H1 (cell line): ENCODE measurements at regions not wholly inside any gene's neighbourhood (a gene's known extent, or its start where the extent isn't known, plus 50 kb on each side); places are given as distances from the start of the nearest gene placed in this dataset.

Source experiments
- CTCF ChIA-PET: fragments of 300-600 bp; sonication (Branson Sonifier 250); formaldehyde crosslinking; loops from one replicate; lab custom pipeline; 2021; ENCODE audit not compliant: partially characterized antibody; lab: Charles Lee
- POLR2A ChIA-PET: fragments of 300-600 bp; sonication (Branson Sonifier 250); formaldehyde crosslinking; loops from one replicate; lab custom pipeline; 2021; ENCODE audit warnings: inconsistent platforms; ENCODE audit not compliant: partially characterized antibody; lab: Charles Lee
- DNase-seq, 2 experiments: peaks; one replicate each; pipeline versions ENCODE4 v3.0.0 to v3.0.0-alpha.2; 2010 to 2022; ENCODE audit warnings: low spot score in 2 of 2, low read depth in 1 of 2, mixed read lengths in 1 of 2
- FAIRE-seq: peaks from 2 replicates; lab custom pipeline; 2011; peaks lifted over from hg19 to GRCh38; lab: Jason Lieb, UNC
- H2AFZ ChIP-seq: 2 replicates; pipeline ENCODE4 v1.8.1; 2012; ENCODE audit warnings: low read length, inconsistent platforms
- H2AK5ac ChIP-seq: 2 replicates; pipeline ENCODE4 v1.6.1; 2013; ENCODE audit warnings: low read depth, low read length
- H2BK120ac ChIP-seq: replicated peaks from 2 replicates; pipeline ENCODE3; 2013; ENCODE audit warnings: low read depth, low read length, inconsistent platforms
- H2BK12ac ChIP-seq: 2 replicates; pipeline ENCODE4 v1.6.1; 2013; ENCODE audit warnings: low read depth, low read length
- H2BK15ac ChIP-seq: 2 replicates; pipeline ENCODE4 v1.6.1; 2013; ENCODE audit warnings: low read length
- H2BK20ac ChIP-seq: 2 replicates; pipeline ENCODE4 v1.6.1; 2013; ENCODE audit warnings: low read length
- H2BK5ac ChIP-seq: 2 replicates; pipeline ENCODE4 v1.6.1; 2013; ENCODE audit warnings: low read depth, low read length
- H3K14ac ChIP-seq: 2 replicates; pipeline ENCODE4 v1.6.1; 2013; ENCODE audit warnings: inconsistent platforms; ENCODE audit not compliant: insufficient read length
- H3K18ac ChIP-seq: 2 replicates; pipeline ENCODE4 v1.6.1; 2013; ENCODE audit warnings: low read length; ENCODE audit errors: extremely low read depth
- H3K23ac ChIP-seq: 2 replicates; pipeline ENCODE4 v1.6.1; 2013; ENCODE audit warnings: inconsistent platforms; ENCODE audit not compliant: insufficient read length
- H3K23me2 ChIP-seq: 2 replicates; pipeline ENCODE4 v1.6.1; 2013; ENCODE audit warnings: low read depth, low read length
- H3K27ac ChIP-seq: 2 replicates; pipeline ENCODE4 v1.6.1; 2011; ENCODE audit warnings: low read depth, low read length, inconsistent platforms
- H3K27me3 ChIP-seq, 4 experiments: replicated peaks in 1 of 4; 1 replicate in 1 of 4; 2 replicates in 3 of 4; pipeline versions ENCODE4 v1.6.1 to v1.8.1; 2011 to 2013; ENCODE audit warnings: low read length in 3 of 4, mild to moderate bottlenecking in 3 of 4, inconsistent platforms in 2 of 4, mixed read lengths in 2 of 4, moderate library complexity in 1 of 4; ENCODE audit not compliant: control insufficient read depth in 3 of 4, insufficient read depth in 3 of 4; ENCODE audit errors: extremely low read depth in 1 of 4
- H3K36me3 ChIP-seq, 4 experiments: 2 replicates each; pipeline versions ENCODE4 v1.6.1 to v1.8.1; 2011 to 2013; ENCODE audit warnings: mild to moderate bottlenecking in 4 of 4, low read length in 3 of 4, moderate library complexity in 2 of 4, control low read depth in 1 of 4, inconsistent platforms in 1 of 4; ENCODE audit not compliant: insufficient read depth in 4 of 4, control insufficient read depth in 2 of 4
- H3K4ac ChIP-seq: replicated peaks from 2 replicates; pipeline ENCODE3; 2013; ENCODE audit warnings: low read length, low read depth, mixed read lengths, inconsistent platforms; ENCODE audit not compliant: insufficient read length
- H3K4me1 ChIP-seq, 4 experiments: replicated peaks in 1 of 4; 1 replicate in 1 of 4; 2 replicates in 3 of 4; pipeline versions ENCODE4 v1.6.1 to v1.8.1; 2011 to 2013; ENCODE audit warnings: low read length in 3 of 4, inconsistent platforms in 2 of 4, mixed read lengths in 1 of 4; ENCODE audit not compliant: insufficient read depth in 4 of 4, control insufficient read depth in 3 of 4
- H3K4me2 ChIP-seq, 2 experiments: 2 replicates each; pipeline versions ENCODE4 v1.6.1 to v1.8.1; 2011 to 2013; ENCODE audit warnings: low read depth in 2 of 2, low read length in 2 of 2, control low read depth in 1 of 2, inconsistent platforms in 1 of 2, mild to moderate bottlenecking in 1 of 2; ENCODE audit not compliant: insufficient read depth in 1 of 2
- H3K4me3 ChIP-seq, 4 experiments: fragments of 200-600, 300-600 bp in 1 of 4; sonication (generic), shearing (Covaris generic), sonication (Bioruptor Twin) in 1 of 4; 2 replicates each; pipeline versions ENCODE4 v1.5.1 to v1.8.1; 2011 to 2016; ENCODE audit warnings: low read length in 4 of 4, low read depth in 3 of 4, control low read depth in 2 of 4, inconsistent platforms in 2 of 4, mild to moderate bottlenecking in 2 of 4, mixed read lengths in 1 of 4, moderate library complexity in 1 of 4; ENCODE audit not compliant: insufficient read depth in 2 of 4; ENCODE audit errors: extremely low read depth in 1 of 4
- H3K56ac ChIP-seq: replicated peaks from 2 replicates; pipeline ENCODE3; 2013; ENCODE audit warnings: low read depth, mild to moderate bottlenecking, mixed read lengths, low read length, inconsistent platforms; ENCODE audit not compliant: insufficient read length
- H3K79me1 ChIP-seq: 2 replicates; pipeline ENCODE4 v1.6.1; 2013; ENCODE audit warnings: low read depth, low read length, control low read depth
- H3K79me2 ChIP-seq, 2 experiments: 2 replicates each; pipeline versions ENCODE4 v1.6.1 to v1.8.1; 2012 to 2013; ENCODE audit warnings: low read length in 2 of 2, mild to moderate bottlenecking in 2 of 2, inconsistent platforms in 1 of 2; ENCODE audit not compliant: insufficient read depth in 2 of 2, control insufficient read depth in 1 of 2
- H3K9ac ChIP-seq, 4 experiments: replicated peaks in 1 of 4; 1 replicate in 1 of 4; 2 replicates in 3 of 4; pipeline versions ENCODE4 v1.6.1 to v1.8.1; 2011 to 2013; ENCODE audit warnings: low read depth in 3 of 4, low read length in 3 of 4, control low read depth in 2 of 4, mild to moderate bottlenecking in 2 of 4, moderate library complexity in 2 of 4, inconsistent platforms in 1 of 4; ENCODE audit errors: extremely low read depth in 1 of 4
- H3K9me3 ChIP-seq, 2 experiments: 2 replicates each; pipeline versions ENCODE4 v1.6.1 to v1.8.1; 2012 to 2013; ENCODE audit warnings: mild to moderate bottlenecking in 2 of 2, moderate library complexity in 2 of 2, control low read depth in 1 of 2, inconsistent platforms in 1 of 2, low read depth in 1 of 2, low read length in 1 of 2, mixed read lengths in 1 of 2; ENCODE audit not compliant: insufficient read depth in 2 of 2
- H4K20me1 ChIP-seq, 2 experiments: replicated peaks in 1 of 2; 2 replicates each; pipeline versions ENCODE3 to v1.8.1; 2011 to 2013; ENCODE audit warnings: inconsistent platforms in 2 of 2, low read length in 2 of 2, mild to moderate bottlenecking in 1 of 2; ENCODE audit not compliant: insufficient read depth in 2 of 2, control insufficient read depth in 1 of 2
- H4K5ac ChIP-seq: 2 replicates; pipeline ENCODE4 v1.6.1; 2013; ENCODE audit warnings: low read length, low read depth, mixed read lengths, inconsistent platforms; ENCODE audit not compliant: insufficient read length
- H4K8ac ChIP-seq: 2 replicates; pipeline ENCODE4 v1.8.0; 2013; ENCODE audit warnings: mild to moderate bottlenecking, moderate library complexity, low read length, inconsistent platforms; ENCODE audit not compliant: insufficient read depth; ENCODE audit errors: extremely low read depth
- H4K91ac ChIP-seq: replicated peaks from 2 replicates; pipeline ENCODE3; 2013; ENCODE audit warnings: low read length, mixed read lengths, inconsistent platforms; ENCODE audit not compliant: insufficient read length
- CHD1 ChIP-seq: IDR thresholded peaks from 2 replicates; pipeline ENCODE4 v1.6.1; 2012; ENCODE audit warnings: low read depth, low read length, improper control_type of control experiment
- RXRA ChIP-seq: IDR thresholded peaks from 2 replicates; pipeline ENCODE4 v1.6.1; 2011; ENCODE audit warnings: low read depth, mild to moderate bottlenecking, low read length, moderate library complexity; ENCODE audit not compliant: insufficient read depth
- TAF7 ChIP-seq: optimal IDR thresholded peaks from 2 replicates; pipeline ENCODE3; 2011; ENCODE audit warnings: low read depth, mild to moderate bottlenecking, inconsistent platforms, low read length, moderate library complexity, borderline replicate concordance
- WGBS, 2 experiments: shearing (Covaris generic) in 1 of 2; methylation state at CpG; one replicate each; pipeline versions ENCODE4 v1.1.6 to v1.1.7; 2013 to 2015; ENCODE audit warnings: low lambda C conversion rate in 2 of 2, mixed read lengths in 2 of 2, inconsistent platforms in 1 of 2, low coverage in 1 of 2, missing lambda C conversion rate in 1 of 2; ENCODE audit not compliant: insufficient replicate concordance in 2 of 2, insufficient coverage in 1 of 2, insufficient read length in 1 of 2; ENCODE audit errors: extremely low coverage in 1 of 2, missing lambda C conversion rate in 1 of 2; 5-methylcytosine and 5-hydroxymethylcytosine counted together

DNA sequence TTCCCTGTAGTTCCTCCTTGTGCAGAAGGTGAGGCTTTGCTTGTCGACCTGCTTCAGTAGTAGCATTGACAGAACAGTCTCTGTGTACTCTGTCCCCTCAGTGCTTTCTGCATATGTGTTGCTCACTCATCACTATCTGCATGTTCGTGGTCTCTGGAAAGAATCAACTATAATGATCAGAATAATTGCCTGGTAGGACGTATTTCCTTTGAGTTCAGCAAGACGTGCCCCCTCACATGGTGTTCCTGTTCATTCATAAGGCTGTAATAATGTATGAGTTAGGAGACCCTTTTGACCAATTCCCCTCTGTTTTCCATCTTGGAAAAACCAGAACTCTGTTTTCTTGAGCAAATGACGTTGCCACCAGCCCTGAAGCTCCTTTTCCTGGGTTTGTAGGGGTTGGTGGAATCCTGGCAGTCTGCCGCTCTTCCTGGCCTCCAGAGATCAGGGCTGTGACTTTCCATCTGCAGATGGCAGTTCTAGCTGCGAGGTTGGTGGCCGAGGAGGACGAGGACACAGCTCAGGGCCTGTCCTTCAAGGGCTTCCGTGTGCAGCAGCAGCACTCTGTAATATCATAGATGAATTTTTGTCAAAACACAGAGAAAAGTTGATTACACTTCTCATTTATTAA, 61.9 kb downstream of the EXOSC2 start:
- Histone ChIP-seq H3K27me3 (no peaks in the 10 kb centered on the region), H3K14ac (no peak overlapping the region), H3K36me3 (no peaks in the 10 kb centered on the region), H3K4me3 (no peak overlapping the region), H2BK20ac (no peak overlapping the region), H3K23me2 (0 out of 2 replicates have a peak, but pooled peaks cover 3% of the 10 kb centered on the region), H3K79me1 (no peaks in the 10 kb centered on the region; the same call in none of the 2 replicates), H4K91ac (no peak overlapping the region), H2BK12ac (no peak overlapping the region), H2BK15ac (no peak overlapping the region), H3K4me2 (no peak overlapping the region), H2AK5ac (no peak overlapping the region), H2BK5ac (peak overlapping the region; percentile 66; the same call in 1 of the 2 replicates), H3K9ac (no peak overlapping the region), H3K56ac (no peak overlapping the region), H3K4ac (no peak overlapping the region), H2BK120ac (no peak overlapping the region), H4K20me1 (peaks cover 0 to 6% of the 10 kb centered on the region in 2 experiments), H2AFZ (no peak overlapping the region), H4K8ac (no peak overlapping the region), H3K9me3 (no peaks in the 10 kb centered on the region), H4K5ac (no peak overlapping the region), H3K27ac (no peak overlapping the region), H3K4me1 (peaks cover 2 to 14% (median 6%) of the 10 kb centered on the region in 4 experiments; a peak in 5 of 7 replicates), H3K79me2 (peaks cover 0 to 37% of the 10 kb centered on the region in 2 experiments; a peak in 3 of 4 replicates), H3K18ac (no peak overlapping the region), H3K23ac (no peak overlapping the region)
- ChIA-PET POLR2A (interaction anchor here (0.6 to 1.9 kb wide), 2 partner anchors 65 to 81 kb away, joined by 3 to 5 read pairs; no protein-coding TSS in a partner anchor), CTCF (interaction anchor here (0.9 to 4.9 kb wide), 7 partner anchors 11 to 110 kb away, joined by 3 to 34 read pairs (median 3); no protein-coding TSS in a partner anchor)
- FAIRE-seq (no peak), DNase-seq (no peak)
- 88% methylated on average over 10 of the region's 10 CpGs; no CpG with 5 or more reads in 1 of the 2 experiments for WGBS, 2 experiments
- no peak for TF ChIP-seq CHD1
- TF ChIP-seq TAF7: no peak
- no peak for TF ChIP-seq RXRA
